Left cardiac atrium (tissue), 4 donors: ENCODE measurements at regions not wholly inside any gene's neighbourhood (a gene's known extent, or its start where the extent isn't known, plus 50 kb on each side); places are given as distances from the start of the nearest gene placed in this dataset.
"Not testable (repeated sequence)": the region's sequence is repeated elsewhere in the genome, so short reads cannot be mapped to it uniquely, and the experiment has no call there.

Experiments
- ATAC-seq, 2 donors: fragments of 200-7000 bp; cut with Tn5 transposase; one replicate each; pipeline ENCODE4 v1.9.1; 2020; ENCODE audit warnings: mild to moderate bottlenecking in 2 of 2, moderate library complexity in 2 of 2
- DNase-seq: peaks from one replicate; pipeline ENCODE4 v3.0.0-alpha.2; 2020
- intact Hi-C, 2 donors: fragments of 100-400 bp; cut with DNase I; formaldehyde crosslinking; loops; one replicate each; pipeline versions ENCODE4 v1.14.1 to v1.15.1; 2022 to 2023
- donor health status: DM: no; HTN: yes; CAD: no.
- donor health status: DM: no; HTN: yes; CAD: no; lungs with severe emphysema.
- donor health status: DM: yes; HTN: yes; CAD: no.
- donor health status: Dilated cardiomyopathy.

GRCh38 chr1:103362348-103363007, 163.0 kb upstream of the RNPC3 start:
- intact Hi-C loops = no loop called here
- ATAC-seq (no peak), DNase-seq (no peak)

- intact Hi-C loops = no loop called here
These were observed 172.1 kb upstream of the RNPC3 start for GRCh38 chr1:103353391-103353790.

GRCh38 chr1:103348136-103348535, 177.4 kb upstream of the RNPC3 start:
- DNase-seq (no peak), ATAC-seq (no peak)
- intact Hi-C loops = no loop called here

More at GRCh38 chr1:103353391-103353790, 172.1 kb upstream of the RNPC3 start:
- no peak for ATAC-seq
- DNase-seq = no peak

- ATAC-seq (no peak), DNase-seq (no peak)
- intact Hi-C loops = no loop called here
These were observed 180.6 kb upstream of the RNPC3 start for GRCh38 chr1:103344930-103345329.

GRCh38 chr1:103341377-103341880, 184.1 kb upstream of the RNPC3 start:
- no peak for ATAC-seq
- DNase-seq = no peak
- intact Hi-C loops = no loop called here

GRCh38 chr1:103337779-103338178, 187.7 kb upstream of the RNPC3 start:
- ATAC-seq (no peak), DNase-seq (no peak)
- intact Hi-C loops = no loop called here

GRCh38 chr1:103336408-103336807, 189.1 kb upstream of the RNPC3 start:
- DNase-seq = no peak
- no peak for ATAC-seq
- intact Hi-C loops = no loop called here

- ATAC-seq (no peak), DNase-seq (no peak)
- intact Hi-C loops = no loop called here
These were observed 192.4 kb upstream of the RNPC3 start for GRCh38 chr1:103333141-103333540.

GRCh38 chr1:103327054-103327719, 198.3 kb upstream of the RNPC3 start:
- intact Hi-C loops = no loop called here
- ATAC-seq (no peak), DNase-seq (no peak)

GRCh38 chr1:103326595-103326994, 198.9 kb upstream of the RNPC3 start:
- DNase-seq = no peak
- intact Hi-C loops = no loop called here
- ATAC-seq = no peak

GRCh38 chr1:103309786-103310185, 201.5 kb upstream of the COL11A1 start:
- DNase-seq = no peak

GRCh38 chr1:103307751-103308150, 199.4 kb upstream of the COL11A1 start:
- DNase-seq (no peak), ATAC-seq (no peak)
- intact Hi-C loops = no loop called here

More at GRCh38 chr1:103309786-103310185, 201.5 kb upstream of the COL11A1 start:
- no peak for ATAC-seq
- intact Hi-C loops = no loop called here

- intact Hi-C loops = no loop called here
- no peak for DNase-seq
- ATAC-seq = peak in 1 of 2 donors; percentile 25
These were observed 175.7 kb upstream of the COL11A1 start for GRCh38 chr1:103283841-103284669.

GRCh38 chr1:103283371-103283770, 175.0 kb upstream of the COL11A1 start:
- DNase-seq = no peak
- ATAC-seq = no peak
- intact Hi-C loops = no loop called here

GRCh38 chr1:103275725-103276124, 167.4 kb upstream of the COL11A1 start:
- ATAC-seq (no peak), DNase-seq (no peak)
- intact Hi-C loops = no loop called here

GRCh38 chr1:103274886-103275285, 166.6 kb upstream of the COL11A1 start:
- ATAC-seq = no peak
- intact Hi-C loops = no loop called here
- no peak for DNase-seq

GRCh38 chr1:103273106-103273505, 164.8 kb upstream of the COL11A1 start:
- DNase-seq (no peak), ATAC-seq (no peak)
- intact Hi-C loops = no loop called here

GRCh38 chr1:103271471-103271870, 163.1 kb upstream of the COL11A1 start:
- intact Hi-C loops, ATAC-seq: not testable (repeated sequence)

GRCh38 chr1:103267893-103268292, 159.6 kb upstream of the COL11A1 start:
- DNase-seq (no peak), ATAC-seq (no peak)
- intact Hi-C loops = no loop called here

More at GRCh38 chr1:103271471-103271870, 163.1 kb upstream of the COL11A1 start:
- DNase-seq = not testable (repeated sequence)

- DNase-seq (no peak), ATAC-seq (no peak)
- intact Hi-C loops = no loop called here
These were observed 158.9 kb upstream of the COL11A1 start for GRCh38 chr1:103267266-103267665.
